Retinal pigment epithelial cell (primary cell): ENCODE measurements at regions not wholly inside any gene's neighbourhood (a gene's known extent, or its start where the extent isn't known, plus 50 kb on each side); places are given as distances from the start of the nearest gene placed in this dataset.

Source experiments
- DNase-seq: peaks from one replicate; pipeline ENCODE4 v3.0.0-alpha.2; 2010; ENCODE audit warnings: low read depth
- H3K4me3 ChIP-seq: 2 replicates; pipeline ENCODE4 v1.5.1; 2011; ENCODE audit warnings: mild to moderate bottlenecking, low read length, control low read depth, moderate library complexity
- CTCF ChIP-seq: conservative IDR thresholded peaks from 2 replicates; pipeline ENCODE4 v1.5.1; 2011; ENCODE audit warnings: low read depth, low read length, control low read depth, inconsistent platforms

DNA sequence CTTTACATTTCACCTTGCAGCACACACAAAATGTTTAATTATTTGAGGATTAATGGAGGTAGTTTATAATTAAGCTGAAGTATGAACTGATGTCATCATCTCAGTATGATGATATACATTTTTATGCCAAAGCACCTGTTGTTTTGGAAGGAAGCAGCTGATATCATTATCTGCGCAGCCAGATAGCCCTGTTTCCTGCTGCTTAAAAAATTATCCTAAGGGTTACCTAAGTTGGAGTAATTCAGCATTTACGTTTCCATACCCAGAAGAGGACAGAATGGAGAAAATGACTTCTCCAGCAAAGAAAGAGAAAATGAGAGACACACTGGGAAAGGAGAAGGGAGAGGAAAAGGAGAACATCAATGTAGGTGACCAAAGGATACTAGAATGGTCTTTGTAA, 370.3 kb upstream of the PLSCR5 start:
- no peak for TF ChIP-seq CTCF
- no peak overlapping the region for H3K4me3 ChIP-seq
- DNase-seq, result no peak

DNA sequence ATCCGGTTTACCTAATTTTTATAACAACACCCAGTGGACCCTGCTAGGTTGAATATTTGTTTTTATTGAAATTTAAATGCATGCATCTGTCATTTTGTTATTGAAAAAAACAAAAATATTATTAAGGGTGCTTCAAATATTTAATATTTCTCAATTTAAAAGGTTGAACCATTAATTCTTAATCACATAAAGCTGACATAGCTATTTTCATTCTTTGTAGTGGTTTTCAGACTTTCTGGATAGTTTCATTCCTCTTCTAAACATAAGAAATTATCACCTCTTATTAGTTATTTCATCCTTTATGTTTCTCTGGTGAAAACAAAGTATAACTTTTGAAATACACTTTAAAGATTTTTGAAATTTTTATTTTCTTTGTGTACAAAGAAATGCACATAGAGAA, 369.9 kb upstream of the PLSCR5 start:
- H3K4me3 ChIP-seq, result no peak overlapping the region
- no peak for DNase-seq
- no peak for TF ChIP-seq CTCF

GRCh38 chr3:146974001-146974400, 368.9 kb upstream of the PLSCR5 start:
- no peak for TF ChIP-seq CTCF
- H3K4me3 ChIP-seq, result no peak overlapping the region
- DNase-seq, result no peak

DNA sequence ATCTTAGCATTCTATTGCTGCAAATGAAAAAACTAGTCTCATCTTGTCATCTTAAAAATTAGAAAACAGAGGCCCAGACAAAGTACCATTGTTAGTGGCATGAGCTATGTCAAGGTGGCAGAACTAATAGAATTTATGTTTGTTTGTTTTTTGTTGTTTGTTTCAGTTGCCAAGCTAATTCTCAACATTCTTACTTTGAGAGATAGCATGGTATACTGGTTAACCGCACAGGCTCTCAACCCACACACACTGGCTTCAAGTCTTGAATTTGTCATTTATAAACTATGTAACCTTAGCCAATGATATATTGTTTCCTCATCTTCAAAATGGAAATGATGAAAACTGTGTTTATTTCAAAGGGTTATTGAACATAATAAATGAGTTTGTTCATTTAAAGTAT, 367.6 kb upstream of the PLSCR5 start:
- H3K4me3 ChIP-seq, result no peak overlapping the region
- no peak for TF ChIP-seq CTCF
- no peak for DNase-seq

GRCh38 chr3:146970236-146970635, 365.1 kb upstream of the PLSCR5 start:
- DNase-seq, result no peak
- TF ChIP-seq CTCF, result no peak
- no peak overlapping the region for H3K4me3 ChIP-seq

DNA sequence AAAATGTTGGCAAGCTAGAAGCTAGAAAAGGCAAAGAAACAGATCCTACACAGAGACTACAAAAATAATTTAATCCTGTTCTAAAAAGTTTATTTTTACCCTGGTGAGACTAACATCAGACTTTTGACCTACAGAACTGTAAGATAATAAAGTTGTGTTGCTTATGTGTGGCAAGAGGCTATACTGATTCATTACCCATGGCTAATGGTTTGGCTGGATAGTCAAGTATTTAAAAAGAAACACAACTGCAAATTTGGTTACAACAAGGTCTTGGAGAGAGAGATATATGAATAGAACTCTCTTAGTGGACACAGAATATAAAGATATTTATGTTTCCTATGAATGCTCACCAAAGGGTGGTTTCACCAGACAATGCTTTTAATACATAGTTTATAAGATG, 364.2 kb upstream of the PLSCR5 start:
- H3K4me3 ChIP-seq, result no peak overlapping the region
- no peak for DNase-seq
- no peak for TF ChIP-seq CTCF

DNA sequence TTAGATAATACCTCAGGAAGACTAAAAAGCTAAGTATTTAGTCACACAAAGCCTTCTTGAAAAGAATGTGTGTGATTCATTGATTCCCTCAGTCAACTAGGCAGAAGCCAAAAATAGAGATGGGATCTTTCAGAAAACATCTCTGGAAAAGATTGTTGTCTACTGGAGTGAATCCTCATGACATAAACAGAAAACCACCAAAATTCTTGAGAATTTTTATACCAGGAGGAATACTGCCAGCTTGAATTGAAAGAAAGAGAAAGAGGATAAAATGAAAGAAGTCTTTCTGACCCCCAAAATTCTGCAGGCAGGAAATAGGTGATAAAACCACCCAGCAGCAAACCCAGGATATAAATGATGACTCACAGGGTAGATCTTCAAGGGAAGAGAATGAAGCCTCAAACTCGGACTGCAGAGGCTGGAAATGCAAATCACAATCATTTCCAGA, 363.1 kb upstream of the PLSCR5 start:
- peak; percentile 10 for DNase-seq
- no peak for TF ChIP-seq CTCF
- H3K4me3 ChIP-seq, result no peak overlapping the region
